Retinal pigment epithelial cell (primary cell): ENCODE measurements at regions not wholly inside any gene's neighbourhood (a gene's known extent, or its start where the extent isn't known, plus 50 kb on each side); places are given as distances from the start of the nearest gene placed in this dataset.

Experiments
- DNase-seq: peaks from one replicate; pipeline ENCODE4 v3.0.0-alpha.2; 2010; ENCODE audit warnings: low read depth
- H3K4me3 ChIP-seq: 2 replicates; pipeline ENCODE4 v1.5.1; 2011; ENCODE audit warnings: mild to moderate bottlenecking, low read length, control low read depth, moderate library complexity
- CTCF ChIP-seq: conservative IDR thresholded peaks from 2 replicates; pipeline ENCODE4 v1.5.1; 2011; ENCODE audit warnings: low read depth, low read length, control low read depth, inconsistent platforms

- TF ChIP-seq CTCF, result no peak
- no peak overlapping the region for H3K4me3 ChIP-seq
- no peak for DNase-seq
These were observed 176.3 kb downstream of the HS3ST3A1 start for GRCh38 chr17:13425390-13425789.

- TF ChIP-seq CTCF, result no peak
- H3K4me3 ChIP-seq, result no peak overlapping the region
- DNase-seq, result no peak
These were observed 180.1 kb downstream of the HS3ST3A1 start for GRCh38 chr17:13421581-13422130.

- TF ChIP-seq CTCF, result no peak
- DNase-seq, result peak; percentile 29
- H3K4me3 ChIP-seq, result no peak overlapping the region
These were observed 180.9 kb downstream of the HS3ST3A1 start for GRCh38 chr17:13420878-13421277.

- no peak overlapping the region for H3K4me3 ChIP-seq
- DNase-seq, result no peak
- TF ChIP-seq CTCF, result no peak
These were observed 181.3 kb downstream of the HS3ST3A1 start for GRCh38 chr17:13420418-13420826.

- no peak for TF ChIP-seq CTCF
- no peak for DNase-seq
- no peak overlapping the region for H3K4me3 ChIP-seq
These were observed 182.1 kb downstream of the HS3ST3A1 start for GRCh38 chr17:13419676-13420075.

GRCh38 chr17:13418891-13419290 lies 182.8 kb downstream of the HS3ST3A1 start:
- no peak for TF ChIP-seq CTCF
- DNase-seq, result no peak
- no peak overlapping the region for H3K4me3 ChIP-seq

GRCh38 chr17:13417381-13417950 lies 184.3 kb downstream of the HS3ST3A1 start:
- no peak for DNase-seq
- no peak for TF ChIP-seq CTCF
- no peak overlapping the region for H3K4me3 ChIP-seq
